Hepatocyte (in vitro differentiated cells): ENCODE measurements at regions not wholly inside any gene's neighbourhood (a gene's known extent, or its start where the extent isn't known, plus 50 kb on each side); places are given as distances from the start of the nearest gene placed in this dataset.

Experiments
- CTCF ChIP-seq: fragments of 200-600 bp; sonication (generic); IDR thresholded peaks from 2 replicates; pipeline ENCODE4 v1.5.1; 2016; ENCODE audit warnings: antibody characterized with exemption, mild to moderate bottlenecking; ENCODE audit not compliant: poor library complexity
- EZH2 ChIP-seq: fragments of 200-600 bp; sonication (generic); IDR thresholded peaks from 2 replicates; pipeline ENCODE4 v1.6.1; 2016; ENCODE audit warnings: antibody characterized with exemption, mild to moderate bottlenecking, borderline replicate concordance
- EZH2phosphoT487 ChIP-seq: fragments of 200-600 bp; sonication (generic); IDR thresholded peaks from one replicate; pipeline ENCODE4 v1.6.1; 2018; ENCODE audit warnings: antibody characterized with exemption, mild to moderate bottlenecking, low read depth, moderate library complexity; ENCODE audit not compliant: unreplicated experiment, severe bottlenecking

DNA sequence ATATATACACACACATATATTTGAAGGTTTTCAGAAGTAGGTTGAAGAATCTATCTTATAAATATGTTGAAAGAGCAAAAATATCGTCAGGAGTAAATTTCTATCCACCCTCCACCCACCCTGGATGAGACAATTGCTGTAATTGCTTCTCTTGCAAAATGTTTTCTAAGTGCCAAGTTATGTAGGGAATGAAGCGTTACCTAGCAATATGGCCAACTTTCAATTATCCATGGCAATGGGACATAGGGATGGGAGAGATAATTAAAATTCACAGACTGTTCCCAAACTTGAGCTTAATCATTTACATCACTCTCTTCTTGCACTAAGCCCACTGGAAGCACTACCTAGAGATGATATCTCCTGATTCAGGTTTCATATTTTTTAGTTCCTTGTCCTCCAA lies 806.2 kb upstream of the RAG2 start:
- TF ChIP-seq EZH2 (no peak), EZH2phosphoT487 (no peak), CTCF (no peak)
